ENCODE measurements at regions not wholly inside any gene's neighbourhood (a gene's known extent, or its start where the extent isn't known, plus 50 kb on each side); places are given as distances from the start of the nearest gene placed in this dataset.

GRCh38 chr2:821546-821945, 129.1 kb upstream of the SNTG2 start:
- no peak for DNase-seq

DNA sequence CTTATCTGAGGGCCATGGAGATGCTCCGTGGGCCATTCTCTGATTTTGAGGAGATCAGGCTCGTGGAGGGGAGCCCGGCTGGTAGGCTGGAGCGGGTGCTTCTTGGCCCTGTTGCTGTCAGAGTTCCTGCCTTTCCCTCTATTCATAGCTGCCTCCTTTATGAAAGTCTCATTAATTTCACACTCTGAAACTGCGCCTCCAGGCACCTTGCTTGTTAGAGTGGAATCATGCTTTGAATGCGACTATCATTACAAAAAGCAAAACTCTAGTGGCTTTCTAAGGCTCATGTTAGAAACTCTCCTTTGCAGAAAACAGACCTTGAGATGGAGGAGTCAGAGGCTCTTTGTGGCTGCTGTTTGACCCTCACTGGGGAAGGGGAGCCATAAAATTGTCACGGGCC, 131.0 kb upstream of the SNTG2 start:
- DNase-seq, result no peak

DNA sequence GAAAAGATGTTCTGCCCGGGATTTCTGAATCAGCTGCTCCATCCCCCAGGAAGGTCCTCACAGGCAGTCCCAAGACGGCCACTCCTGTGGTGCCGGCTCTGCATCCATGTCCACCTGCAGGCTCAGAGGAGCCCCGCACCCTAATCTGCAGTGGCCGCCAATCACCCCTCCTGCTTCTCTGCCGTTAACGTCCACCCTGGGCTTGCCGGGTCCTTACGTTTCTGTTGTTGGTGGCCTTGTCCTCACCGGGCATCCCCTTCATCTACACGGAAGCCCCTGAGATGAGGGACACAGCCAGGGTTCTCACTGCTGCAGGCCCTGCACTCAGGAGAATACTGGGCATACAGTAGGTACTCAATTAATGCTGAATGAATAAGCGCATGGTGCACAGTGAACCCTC, 131.5 kb upstream of the SNTG2 start:
- no peak for DNase-seq

DNA sequence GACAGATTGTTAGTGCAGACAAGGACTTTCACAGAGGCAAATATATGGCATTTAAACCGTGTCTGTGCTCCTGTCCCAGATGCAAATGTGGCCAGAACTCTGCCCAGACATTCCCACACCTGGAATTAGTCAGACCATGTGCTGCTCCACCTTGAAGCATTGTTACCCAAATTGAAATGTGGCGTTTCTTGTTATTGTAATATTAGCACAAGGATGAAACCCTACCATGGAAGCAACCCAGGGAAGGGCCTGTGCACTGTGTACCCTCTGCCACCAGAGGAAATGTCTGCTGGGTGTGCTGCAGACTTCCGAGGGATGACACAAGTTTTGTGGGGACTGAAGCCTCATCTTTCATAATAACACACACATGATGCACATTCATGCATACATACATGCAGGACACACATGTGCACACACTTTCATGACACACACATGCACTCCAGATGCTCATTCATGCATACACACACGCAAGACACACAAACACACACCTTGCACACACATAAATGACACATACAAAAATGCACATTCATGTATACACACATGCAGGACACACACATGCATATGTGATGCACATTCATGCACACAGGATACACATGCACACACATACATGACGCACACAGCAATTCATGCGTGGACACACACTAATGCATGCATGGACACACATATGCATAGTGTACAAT, 133.2 kb upstream of the SNTG2 start:
- DNase-seq, result no peak

- no peak for DNase-seq
Observed at GRCh38 chr2:816278-816677, 134.4 kb upstream of the SNTG2 start.

DNA sequence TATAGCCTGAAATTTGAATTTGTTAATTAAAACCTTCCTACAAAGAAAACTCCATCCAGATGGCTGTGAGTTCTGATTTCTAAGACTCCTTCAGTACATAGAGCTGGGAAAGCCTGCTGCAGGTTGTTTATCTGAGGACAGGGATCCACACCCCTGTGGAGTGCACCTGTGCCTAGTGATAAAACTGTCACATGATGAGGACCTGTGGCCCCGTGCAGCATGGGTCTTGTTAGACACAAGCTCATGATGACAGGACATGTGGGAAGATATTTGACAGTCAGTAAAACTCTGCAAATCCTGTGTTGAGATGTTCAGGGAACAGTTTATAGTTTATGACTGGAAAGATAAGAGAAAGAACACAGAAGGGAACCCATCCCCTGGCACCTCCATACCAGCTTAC, 133.2 kb upstream of the TMEM18 start:
- no peak for DNase-seq

- DNase-seq, result no peak
Observed at GRCh38 chr2:807300-807699, 130.1 kb upstream of the TMEM18 start.

- no peak for DNase-seq
Observed at GRCh38 chr2:805664-806063, 128.5 kb upstream of the TMEM18 start.

GRCh38 chr2:797993-798392, 120.8 kb upstream of the TMEM18 start:
- DNase-seq, result no peak

GRCh38 chr2:797556-797955, 120.3 kb upstream of the TMEM18 start:
- no peak for DNase-seq

DNA sequence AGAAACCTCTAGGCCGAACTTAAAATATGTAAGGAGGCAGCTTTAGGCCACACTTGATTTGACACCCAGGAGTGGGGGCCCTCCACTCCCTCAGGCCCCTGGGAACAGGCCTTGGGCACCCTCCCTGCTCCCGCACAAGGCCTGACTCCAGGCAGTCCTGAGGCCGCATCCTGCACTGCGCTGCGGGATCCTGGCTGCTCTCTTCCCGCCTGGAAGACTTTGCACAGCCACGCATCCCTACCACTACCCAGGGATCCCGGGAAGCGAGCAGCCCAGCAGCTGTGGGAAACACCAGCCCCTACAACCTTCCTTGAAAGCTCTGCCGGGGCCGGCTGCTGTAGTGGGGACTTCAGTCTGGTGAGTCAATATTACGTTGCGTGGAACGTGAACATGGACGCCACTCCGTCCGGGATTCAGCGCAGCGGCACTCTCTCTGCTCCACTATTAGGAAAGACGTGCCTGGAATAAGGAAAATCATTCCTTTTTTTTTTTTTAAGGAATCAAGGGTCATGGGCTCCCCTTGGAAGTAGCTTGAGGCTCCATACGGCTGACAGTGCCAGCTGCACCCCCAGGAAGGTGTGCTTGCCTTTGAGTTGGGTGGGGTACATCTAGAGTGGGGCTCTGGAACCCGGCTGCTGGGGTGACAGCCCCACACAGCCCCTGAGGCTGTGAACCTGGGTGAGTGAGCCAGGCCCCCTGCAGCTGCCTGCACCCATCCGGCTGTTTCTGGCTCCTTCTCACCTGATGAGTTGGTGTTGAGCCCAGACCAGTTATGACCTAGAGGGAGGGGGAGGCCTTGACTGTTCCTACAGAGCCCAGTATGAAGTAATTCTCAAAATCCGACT, 119.2 kb upstream of the TMEM18 start:
- no peak for DNase-seq

- no peak for DNase-seq
Observed at GRCh38 chr2:795531-796041, 118.4 kb upstream of the TMEM18 start.

GRCh38 chr2:794554-795241, 117.5 kb upstream of the TMEM18 start:
- no peak for DNase-seq

- no peak for DNase-seq
Observed at GRCh38 chr2:793236-793635, 116.0 kb upstream of the TMEM18 start.

DNA sequence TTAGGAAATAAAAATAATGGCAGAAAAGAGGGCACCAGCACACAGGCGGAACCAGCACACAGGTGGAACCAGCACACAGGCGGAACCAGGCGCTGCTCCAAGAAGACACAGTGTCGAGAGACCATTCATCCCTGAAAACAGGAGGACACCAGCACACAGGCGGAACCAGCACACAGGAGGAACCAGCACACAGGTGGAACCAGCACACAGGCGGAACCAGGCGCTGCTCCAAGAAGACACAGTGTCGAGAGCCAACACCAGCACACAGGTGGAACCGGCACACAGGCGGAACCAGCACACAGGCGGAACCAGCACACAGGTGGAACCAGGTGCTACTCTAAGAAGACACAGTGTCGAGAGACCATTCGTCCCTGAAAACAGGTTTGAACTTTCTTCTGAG, 115.5 kb upstream of the TMEM18 start:
- DNase-seq, result no peak

DNA sequence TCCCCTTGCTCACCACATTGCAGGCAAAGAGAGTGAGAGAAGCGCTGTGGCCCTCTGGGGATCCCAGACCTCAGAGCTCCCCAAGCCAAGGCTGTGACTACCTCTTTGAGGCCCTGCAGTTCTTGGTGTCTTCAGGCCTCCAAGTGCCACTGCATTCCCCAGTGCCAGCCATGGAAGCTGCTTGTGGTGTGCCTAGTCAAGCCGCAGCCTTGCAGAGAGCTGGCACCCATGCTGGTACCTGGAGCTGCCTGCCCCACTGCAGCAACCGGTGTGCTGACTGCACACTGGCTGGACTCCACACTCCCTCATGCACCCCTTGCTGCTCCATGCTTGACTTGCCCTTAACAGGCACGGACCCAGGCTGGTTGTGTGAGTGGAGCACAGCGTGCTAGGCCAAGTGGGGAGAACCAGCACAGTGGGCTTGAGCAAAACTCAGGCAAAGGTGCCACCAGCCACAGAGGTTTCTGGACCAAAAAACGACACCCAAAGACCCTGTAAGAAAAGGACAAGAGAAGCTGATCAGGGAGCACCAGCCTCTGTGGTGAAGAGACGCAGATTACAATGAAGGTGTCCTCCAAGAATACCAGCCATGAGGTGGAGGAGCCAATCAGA, 113.5 kb upstream of the TMEM18 start:
- DNase-seq, result no peak

DNA sequence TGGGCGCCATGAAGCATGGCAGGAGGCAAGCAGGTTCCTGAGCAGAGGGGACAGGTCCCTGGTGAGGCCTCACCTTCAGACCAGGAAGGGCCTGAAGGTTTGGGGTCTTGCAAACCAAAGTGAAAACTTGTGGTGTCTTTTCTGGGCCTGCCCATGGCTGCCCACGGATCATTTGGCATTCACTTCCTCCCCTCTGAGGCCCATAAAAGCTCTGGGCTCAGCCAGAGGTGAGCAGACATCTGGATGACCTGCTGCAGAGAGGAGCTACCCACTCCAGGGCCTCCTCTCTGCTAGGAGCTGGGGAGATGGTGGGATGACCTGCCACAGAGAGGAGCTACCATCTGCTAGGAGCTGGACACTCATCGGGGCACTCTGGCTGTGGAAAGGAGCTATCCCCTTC, 112.9 kb upstream of the TMEM18 start:
- no peak for DNase-seq

GRCh38 chr2:789529-789928, 112.3 kb upstream of the TMEM18 start:
- no peak for DNase-seq

DNA sequence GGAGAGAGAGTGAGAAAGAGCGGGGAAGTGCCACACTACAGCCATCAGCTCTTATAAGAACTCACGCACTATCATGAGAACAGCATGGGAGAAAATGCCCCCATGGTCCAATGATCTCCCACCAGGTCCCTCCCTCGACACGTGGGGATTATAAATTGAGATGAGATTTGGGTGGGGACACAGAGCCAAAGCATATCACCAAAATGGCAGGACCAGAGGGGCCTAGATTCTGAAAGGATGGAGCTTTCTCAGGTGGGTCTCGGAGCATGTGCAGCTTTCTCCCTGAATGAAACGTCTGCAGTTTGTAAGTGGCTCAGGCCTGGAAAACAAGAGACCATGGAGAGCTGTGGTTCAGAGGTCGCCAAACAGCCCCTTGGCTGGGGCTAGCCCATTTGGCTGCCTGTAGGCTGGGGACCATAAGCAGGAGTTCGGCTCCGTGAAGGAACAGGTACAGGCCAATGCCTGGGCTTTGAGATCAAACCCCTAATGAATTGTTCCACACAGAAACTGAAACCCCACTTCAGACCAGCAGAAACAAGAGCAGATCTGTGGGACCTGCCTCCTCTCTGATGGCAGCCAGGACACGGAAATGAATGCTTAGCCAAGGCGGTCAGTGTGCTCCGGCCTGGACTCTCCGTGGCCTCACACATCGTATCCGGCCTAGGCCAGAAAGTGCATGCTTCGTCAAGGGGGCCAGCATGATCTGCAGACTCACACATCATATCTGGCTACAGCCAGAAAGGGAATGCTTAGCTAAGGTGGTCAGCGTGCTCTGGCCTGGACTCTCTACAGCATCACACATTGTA, 111.2 kb upstream of the TMEM18 start:
- no peak for DNase-seq

GRCh38 chr2:784753-785152, 107.5 kb upstream of the TMEM18 start:
- DNase-seq, result no peak

GRCh38 chr2:780581-780980, 103.4 kb upstream of the TMEM18 start:
- DNase-seq, result no peak

DNA sequence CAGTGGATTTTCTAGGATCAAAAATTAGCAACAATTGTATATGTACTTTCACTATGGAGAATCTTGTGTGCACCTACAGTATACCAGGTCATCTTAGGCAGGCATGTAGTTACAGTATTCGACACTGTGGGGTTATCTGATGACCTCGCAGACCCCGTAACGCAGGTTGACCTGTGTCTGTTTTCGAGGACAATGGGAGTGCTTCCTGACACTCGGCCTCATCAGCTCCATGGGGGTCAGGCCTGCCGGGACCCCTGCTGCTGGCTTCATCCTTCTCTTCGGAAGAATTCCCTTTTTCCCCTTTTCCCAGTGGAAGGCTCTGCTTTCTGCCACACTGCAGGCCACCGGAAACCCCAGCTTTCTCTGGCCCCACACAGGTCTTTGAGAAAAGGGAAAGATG, 102.8 kb upstream of the TMEM18 start:
- no peak for DNase-seq
